ENCODE measurements at regions not wholly inside any gene's neighbourhood (a gene's known extent, or its start where the extent isn't known, plus 50 kb on each side); places are given as distances from the start of the nearest gene placed in this dataset.

DNA sequence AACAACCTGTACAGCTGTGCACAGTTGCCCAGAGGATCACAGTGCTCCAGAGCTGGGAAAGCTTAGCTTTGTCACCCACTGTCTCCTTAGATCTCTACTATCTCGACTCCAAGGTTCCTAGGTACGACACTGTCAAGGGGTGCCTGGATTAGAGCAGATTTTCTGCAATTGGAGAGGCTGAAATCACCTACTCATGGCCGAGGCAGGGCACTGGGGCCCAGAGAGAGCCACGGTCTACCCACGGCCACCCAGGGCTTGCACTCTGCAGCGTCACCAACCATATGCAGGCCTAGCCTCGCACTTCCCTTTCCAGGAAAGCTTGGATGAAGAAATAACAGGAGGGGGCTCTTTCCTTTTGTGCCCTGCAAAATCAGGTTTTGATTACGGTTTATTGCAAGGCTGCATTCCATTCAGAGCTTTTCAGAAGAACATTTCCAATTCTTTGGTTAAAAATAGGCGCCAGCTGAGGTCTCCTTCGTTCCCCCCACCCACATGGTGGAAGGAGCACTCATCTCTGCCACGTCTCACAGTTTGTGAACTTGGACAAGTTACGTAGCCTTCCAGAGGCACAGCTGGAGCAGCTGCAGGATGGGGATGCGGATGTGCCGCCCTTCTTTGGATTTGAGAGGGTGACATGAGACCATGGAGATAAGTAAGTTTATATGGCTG, 80.0 kb downstream of the IRX5 start:
- FAIRE-seq = no peak
- no peak overlapping the region for H3K27ac Mint-ChIP-seq (ENCODE audit: unreplicated experiment)
- TF ChIP-seq, protein P1, sequence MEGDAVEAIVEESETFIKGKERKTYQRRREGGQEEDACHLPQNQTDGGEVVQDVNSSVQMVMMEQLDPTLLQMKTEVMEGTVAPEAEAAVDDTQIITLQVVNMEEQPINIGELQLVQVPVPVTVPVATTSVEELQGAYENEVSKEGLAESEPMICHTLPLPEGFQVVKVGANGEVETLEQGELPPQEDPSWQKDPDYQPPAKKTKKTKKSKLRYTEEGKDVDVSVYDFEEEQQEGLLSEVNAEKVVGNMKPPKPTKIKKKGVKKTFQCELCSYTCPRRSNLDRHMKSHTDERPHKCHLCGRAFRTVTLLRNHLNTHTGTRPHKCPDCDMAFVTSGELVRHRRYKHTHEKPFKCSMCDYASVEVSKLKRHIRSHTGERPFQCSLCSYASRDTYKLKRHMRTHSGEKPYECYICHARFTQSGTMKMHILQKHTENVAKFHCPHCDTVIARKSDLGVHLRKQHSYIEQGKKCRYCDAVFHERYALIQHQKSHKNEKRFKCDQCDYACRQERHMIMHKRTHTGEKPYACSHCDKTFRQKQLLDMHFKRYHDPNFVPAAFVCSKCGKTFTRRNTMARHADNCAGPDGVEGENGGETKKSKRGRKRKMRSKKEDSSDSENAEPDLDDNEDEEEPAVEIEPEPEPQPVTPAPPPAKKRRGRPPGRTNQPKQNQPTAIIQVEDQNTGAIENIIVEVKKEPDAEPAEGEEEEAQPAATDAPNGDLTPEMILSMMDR (IDR thresholded peaks at IDR 0.05; ENCODE audit: insufficient read depth, low read depth, low read length) = no peak
- no peak for TF ChIP-seq EZH2 (IDR thresholded peaks at IDR 0.05; ENCODE audit: insufficient read depth, low read length)

DNA sequence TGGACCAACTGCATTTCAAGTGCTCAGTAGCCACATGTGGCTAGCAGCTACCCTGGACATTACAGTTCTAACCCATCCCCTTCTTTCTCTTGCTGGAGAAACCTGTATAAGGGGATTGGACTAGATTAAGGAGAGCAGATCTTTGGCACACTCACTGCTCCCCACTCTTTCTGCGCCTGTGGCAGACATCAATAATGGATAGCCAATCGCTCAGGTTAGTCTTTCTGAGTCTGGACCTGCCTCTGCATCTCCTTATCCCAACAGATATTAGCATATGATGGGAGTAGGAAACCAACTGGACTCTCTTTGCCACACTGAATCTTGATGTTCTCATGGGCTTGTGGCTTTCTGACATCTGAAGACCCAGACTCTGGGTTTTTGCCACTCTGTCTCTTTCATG, 81.7 kb downstream of the IRX5 start:
- DNase-seq (ENCODE audit: low read depth) (no peak), FAIRE-seq (no peak)
- Histone ChIP-seq H3K27ac (ENCODE audit: low read depth, low read length) (no peak overlapping the region), H2AFZ (ENCODE audit: low read depth, low read length) (no peak overlapping the region), H3K36me3 (ENCODE audit: insufficient read depth, low read length) (no peaks in the 10 kb centered on the region), H3K79me2 (ENCODE audit: insufficient read depth, low read length) (no peaks in the 10 kb centered on the region), H3K9me3 (ENCODE audit: insufficient read depth, low read depth, low read length) (no peaks in the 10 kb centered on the region), H3K4me2 (ENCODE audit: low read length) (no peak overlapping the region), H4K20me1 (ENCODE audit: insufficient read depth, low read length) (no peaks in the 10 kb centered on the region), H3K4me1 (ENCODE audit: insufficient read depth, low read length) (no peaks in the 10 kb centered on the region), H3K4me3 (ENCODE audit: insufficient read depth, low read depth, low read length) (no peak overlapping the region), H3K9ac (ENCODE audit: low read length) (no peak overlapping the region), H3K27me3 (ENCODE audit: insufficient read depth, low read length) (no peaks in the 10 kb centered on the region)
- H3K27ac Mint-ChIP-seq (ENCODE audit: unreplicated experiment) = no peak overlapping the region
- H3K9me3 Mint-ChIP-seq (ENCODE audit: unreplicated experiment) = no peaks in the 10 kb centered on the region
- TF ChIP-seq EZH2 (IDR thresholded peaks at IDR 0.05; ENCODE audit: insufficient read depth, low read length) = no peak
- TF ChIP-seq, protein P1 (IDR thresholded peaks at IDR 0.05; ENCODE audit: insufficient read depth, low read depth, low read length) = no peak
- no peaks in the 10 kb centered on the region for H3K36me3 Mint-ChIP-seq (ENCODE audit: low read depth, unreplicated experiment)
- peaks cover 12% of the 10 kb centered on the region for H3K27me3 Mint-ChIP-seq (ENCODE audit: low read depth, unreplicated experiment)
- no peaks in the 10 kb centered on the region for H3K4me1 Mint-ChIP-seq (ENCODE audit: low read depth, unreplicated experiment)
- no peak overlapping the region for H3K4me3 Mint-ChIP-seq (ENCODE audit: unreplicated experiment)

More for the DNA sequence above, 80.0 kb downstream of the IRX5 start:
- Histone ChIP-seq H3K36me3 (ENCODE audit: insufficient read depth, low read length) (no peaks in the 10 kb centered on the region), H3K4me1 (ENCODE audit: insufficient read depth, low read length) (no peaks in the 10 kb centered on the region), H2AFZ (ENCODE audit: low read depth, low read length) (no peak overlapping the region), H4K20me1 (ENCODE audit: insufficient read depth, low read length) (no peaks in the 10 kb centered on the region), H3K27me3 (ENCODE audit: insufficient read depth, low read length) (no peaks in the 10 kb centered on the region), H3K4me2 (ENCODE audit: low read length) (no peak overlapping the region), H3K27ac (ENCODE audit: low read depth, low read length) (no peak overlapping the region), H3K79me2 (ENCODE audit: insufficient read depth, low read length) (no peaks in the 10 kb centered on the region), H3K4me3 (ENCODE audit: insufficient read depth, low read depth, low read length) (no peak overlapping the region), H3K9me3 (ENCODE audit: insufficient read depth, low read depth, low read length) (no peaks in the 10 kb centered on the region), H3K9ac (ENCODE audit: low read length) (no peak overlapping the region)
- Mint-ChIP-seq H3K36me3 (ENCODE audit: low read depth, unreplicated experiment) (no peaks in the 10 kb centered on the region), H3K4me1 (ENCODE audit: low read depth, unreplicated experiment) (no peaks in the 10 kb centered on the region), H3K4me3 (ENCODE audit: unreplicated experiment) (no peak overlapping the region), H3K9me3 (ENCODE audit: unreplicated experiment) (no peaks in the 10 kb centered on the region), H3K27me3 (ENCODE audit: low read depth, unreplicated experiment) (peaks cover 12% of the 10 kb centered on the region)
- no peak for DNase-seq (ENCODE audit: low read depth)

GRCh38 chr16:55012793-55013192, 82.1 kb downstream of the IRX5 start:
- H3K9me3 Mint-ChIP-seq (ENCODE audit: unreplicated experiment) = no peaks in the 10 kb centered on the region
- no peaks in the 10 kb centered on the region for H3K4me1 ChIP-seq (ENCODE audit: insufficient read depth, low read length)
- FAIRE-seq (no peak), DNase-seq (ENCODE audit: low read depth) (no peak)
- no peak overlapping the region for H3K4me3 Mint-ChIP-seq (ENCODE audit: unreplicated experiment)
- H3K9ac ChIP-seq (ENCODE audit: low read length) = no peak overlapping the region
- no peaks in the 10 kb centered on the region for H3K27me3 ChIP-seq (ENCODE audit: insufficient read depth, low read length)
- peaks cover 11% of the 10 kb centered on the region for H3K27me3 Mint-ChIP-seq (ENCODE audit: low read depth, unreplicated experiment)
- no peaks in the 10 kb centered on the region for H4K20me1 ChIP-seq (ENCODE audit: insufficient read depth, low read length)
- H3K4me2 ChIP-seq (ENCODE audit: low read length) = no peak overlapping the region
- H3K27ac ChIP-seq (ENCODE audit: low read depth, low read length) = no peak overlapping the region
- no peak overlapping the region for H2AFZ ChIP-seq (ENCODE audit: low read depth, low read length)
- no peak for TF ChIP-seq EZH2 (IDR thresholded peaks at IDR 0.05; ENCODE audit: insufficient read depth, low read length)
- TF ChIP-seq, protein P1 (IDR thresholded peaks at IDR 0.05; ENCODE audit: insufficient read depth, low read depth, low read length) = no peak
- H3K9me3 ChIP-seq (ENCODE audit: insufficient read depth, low read depth, low read length) = no peaks in the 10 kb centered on the region
- H3K4me3 ChIP-seq (ENCODE audit: insufficient read depth, low read depth, low read length) = no peak overlapping the region
- no peak overlapping the region for H3K27ac Mint-ChIP-seq (ENCODE audit: unreplicated experiment)
- H3K36me3 ChIP-seq (ENCODE audit: insufficient read depth, low read length) = no peaks in the 10 kb centered on the region
- no peaks in the 10 kb centered on the region for H3K36me3 Mint-ChIP-seq (ENCODE audit: low read depth, unreplicated experiment)
- H3K79me2 ChIP-seq (ENCODE audit: insufficient read depth, low read length) = no peaks in the 10 kb centered on the region
- no peaks in the 10 kb centered on the region for H3K4me1 Mint-ChIP-seq (ENCODE audit: low read depth, unreplicated experiment)
